ENCODE measurements at regions not wholly inside any gene's neighbourhood (a gene's known extent, or its start where the extent isn't known, plus 50 kb on each side); places are given as distances from the start of the nearest gene placed in this dataset.

- TF ChIP-seq KDM1A (IDR thresholded peaks at IDR 0.05; ENCODE audit: borderline replicate concordance), result no peak
- no peak for TF ChIP-seq JUND (IDR thresholded peaks at IDR 0.05; ENCODE audit: low read depth, low read length)
- TF ChIP-seq NFXL1 (IDR thresholded peaks at IDR 0.05; ENCODE audit: borderline replicate concordance), result no peak
- TF ChIP-seq CTCF (IDR thresholded peaks at IDR 0.05 in 2 of 3, conservative IDR thresholded peaks at IDR 0.05 in 1 of 3; ENCODE audit: control insufficient read depth in 2 of 3, extremely low read depth in 1 of 3, insufficient read depth in 1 of 3, low read depth in 3 of 3, low read length in 3 of 3), result no peak
- TF ChIP-seq MAX (IDR thresholded peaks at IDR 0.05; ENCODE audit: low read depth, low read length), result no peak
These were observed 594.4 kb downstream of the UQCRFS1 start for GRCh38 chr19:28618504-28618903.
